BLaER1 (cell line): ENCODE measurements at regions not wholly inside any gene's neighbourhood (a gene's known extent, or its start where the extent isn't known, plus 50 kb on each side); places are given as distances from the start of the nearest gene placed in this dataset.

Source experiments
- H3K27ac ChIP-seq: shearing (Covaris generic); formaldehyde crosslinking; 2 replicates; pipeline ENCODE4 v1.8.1; 2022
- H3K27me3 ChIP-seq: shearing (Covaris generic); formaldehyde crosslinking; 2 replicates; pipeline ENCODE4 v1.8.1; 2022
- H3K36me3 ChIP-seq: shearing (Covaris generic); formaldehyde crosslinking; 2 replicates; pipeline ENCODE4 v1.8.1; 2022
- H3K4me1 ChIP-seq: shearing (Covaris generic); formaldehyde crosslinking; 2 replicates; pipeline ENCODE4 v1.8.1; 2022
- H3K4me2 ChIP-seq: shearing (Covaris generic); formaldehyde crosslinking; 2 replicates; pipeline ENCODE4 v1.8.1; 2022
- H3K4me3 ChIP-seq: shearing (Covaris generic); formaldehyde crosslinking; 2 replicates; pipeline ENCODE4 v1.8.1; 2022
- H3K9ac ChIP-seq: shearing (Covaris generic); formaldehyde crosslinking; 2 replicates; pipeline ENCODE4 v1.8.1; 2022
- H3K9me3 ChIP-seq: shearing (Covaris generic); formaldehyde crosslinking; 2 replicates; pipeline ENCODE4 v1.8.1; 2022
- H4K20me1 ChIP-seq: shearing (Covaris generic); formaldehyde crosslinking; 2 replicates; pipeline ENCODE4 v1.8.1; 2022
- Cebpa-rat ChIP-seq: shearing (Covaris generic); IDR thresholded peaks from 2 replicates; pipeline ENCODE4 v1.8.1; 2022

GRCh38 chr14:94677213-94677612 lies 65.0 kb downstream of the SERPINA3 start:
- no peak overlapping the region for H3K4me2 ChIP-seq
- no peak for TF ChIP-seq Cebpa-rat
- no peak overlapping the region for H3K27ac ChIP-seq
- no peaks in the 10 kb centered on the region for H3K9me3 ChIP-seq
- no peaks in the 10 kb centered on the region for H3K27me3 ChIP-seq
- H3K4me3 ChIP-seq = no peak overlapping the region
- H3K4me1 ChIP-seq = no peaks in the 10 kb centered on the region
- H3K36me3 ChIP-seq = no peaks in the 10 kb centered on the region
- H4K20me1 ChIP-seq = no peaks in the 10 kb centered on the region
- H3K9ac ChIP-seq = no peak overlapping the region

GRCh38 chr14:94676495-94677185 lies 64.4 kb downstream of the SERPINA3 start:
- H3K36me3 ChIP-seq = no peaks in the 10 kb centered on the region
- H3K27ac ChIP-seq = no peak overlapping the region
- no peak for TF ChIP-seq Cebpa-rat
- no peak overlapping the region for H3K4me2 ChIP-seq
- no peaks in the 10 kb centered on the region for H3K4me1 ChIP-seq
- no peak overlapping the region for H3K4me3 ChIP-seq
- H4K20me1 ChIP-seq = no peaks in the 10 kb centered on the region
- no peaks in the 10 kb centered on the region for H3K27me3 ChIP-seq
- H3K9me3 ChIP-seq = no peaks in the 10 kb centered on the region
- no peak overlapping the region for H3K9ac ChIP-seq

- Histone ChIP-seq H4K20me1 (no peaks in the 10 kb centered on the region), H3K36me3 (no peaks in the 10 kb centered on the region), H3K27ac (no peak overlapping the region), H3K27me3 (no peaks in the 10 kb centered on the region), H3K4me3 (no peak overlapping the region), H3K9ac (no peak overlapping the region), H3K4me1 (no peaks in the 10 kb centered on the region), H3K4me2 (no peak overlapping the region), H3K9me3 (no peaks in the 10 kb centered on the region)
- TF ChIP-seq Cebpa-rat = no peak
Observed at GRCh38 chr14:94675036-94675435, 62.8 kb downstream of the SERPINA3 start.

GRCh38 chr14:94673781-94674231 lies 61.6 kb downstream of the SERPINA3 start:
- H3K4me3 ChIP-seq = no peak overlapping the region
- no peak for TF ChIP-seq Cebpa-rat

More at GRCh38 chr14:94673781-94674231, 61.6 kb downstream of the SERPINA3 start:
- H3K9ac ChIP-seq = no peak overlapping the region
- H3K9me3 ChIP-seq = no peaks in the 10 kb centered on the region
- H3K27ac ChIP-seq = no peak overlapping the region
- no peaks in the 10 kb centered on the region for H3K36me3 ChIP-seq
- no peaks in the 10 kb centered on the region for H3K4me1 ChIP-seq
- H3K27me3 ChIP-seq = no peaks in the 10 kb centered on the region
- no peak overlapping the region for H3K4me2 ChIP-seq
- no peaks in the 10 kb centered on the region for H4K20me1 ChIP-seq
